Sciatic nerve (tissue), 2 donors: ENCODE measurements at regions not wholly inside any gene's neighbourhood (a gene's known extent, or its start where the extent isn't known, plus 50 kb on each side); places are given as distances from the start of the nearest gene placed in this dataset.
A peak's percentile ranks its signal among the peaks of the same experiment; 100 is the strongest.

Experiments used
- ATAC-seq: fragments of 200-7000 bp; cut with Tn5 transposase; one replicate; pipeline ENCODE4 v1.9.1; 2020; ENCODE audit warnings: mild to moderate bottlenecking, moderate library complexity
- DNase-seq: peaks from one replicate; pipeline ENCODE4 v3.0.0-alpha.2; 2020; ENCODE audit warnings: low spot score
- intact Hi-C: fragments of 100-400 bp; cut with DNase I; formaldehyde crosslinking; loops from one replicate; pipeline ENCODE4 v1.14.2; 2022
- donor health status: DM: no; HTN: no; CAD: no.
- donor health status: DM: no; HTN: no; CAD: no.

DNA sequence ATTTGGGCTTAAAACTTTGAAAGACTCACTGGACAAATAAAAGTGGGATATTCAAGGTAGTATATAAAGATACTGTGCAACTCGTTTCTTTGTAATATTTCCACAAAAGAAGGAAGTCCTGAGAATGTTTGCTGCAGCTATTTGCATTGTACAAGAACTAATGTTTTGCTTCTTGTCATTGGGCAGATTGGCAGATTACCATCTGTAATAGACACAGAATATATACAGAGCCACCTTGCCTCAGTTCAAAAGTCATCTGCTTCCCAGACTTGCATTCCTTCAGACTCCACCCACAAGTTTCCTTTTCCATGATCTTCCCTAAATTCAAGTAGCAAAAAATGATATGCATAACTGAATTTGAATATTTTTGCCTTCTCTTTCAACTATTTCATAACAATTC, 145.1 kb downstream of the EFNB2 start:
- intact Hi-C loops = no loop called here
- no peak for DNase-seq
- no peak for ATAC-seq

- ATAC-seq = peak; percentile 80
- intact Hi-C loops = no loop called here
- DNase-seq = no peak
Measured at GRCh38 chr13:106385654-106386053, 149.8 kb downstream of the EFNB2 start.

GRCh38 chr13:106384516-106384915, 150.9 kb downstream of the EFNB2 start:
- DNase-seq = no peak
- intact Hi-C loops = no loop called here
- ATAC-seq = no peak

GRCh38 chr13:106383791-106384190, 151.7 kb downstream of the EFNB2 start:
- DNase-seq (no peak), ATAC-seq (no peak)

DNA sequence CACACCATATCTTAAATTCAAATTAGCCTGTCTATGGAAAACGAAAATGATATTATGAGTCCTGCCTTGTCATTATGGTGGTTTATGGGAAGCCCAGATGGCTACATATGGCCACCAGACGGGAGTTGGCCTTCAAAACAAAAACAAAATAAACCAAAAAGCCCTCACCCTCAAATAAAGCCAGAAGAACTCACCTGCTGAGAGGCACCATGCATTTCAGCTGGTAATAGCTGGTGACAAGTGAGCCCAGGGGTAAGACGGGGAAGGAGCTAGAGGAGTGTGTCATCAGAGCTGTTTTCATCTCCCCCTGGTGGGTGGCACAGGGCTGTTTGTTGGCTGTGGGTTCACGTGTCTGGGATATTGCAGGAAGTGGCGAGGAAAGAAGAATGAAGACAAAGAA, 152.9 kb downstream of the EFNB2 start:
- no peak for DNase-seq
- intact Hi-C loops = no loop called here
- ATAC-seq = no peak

More at GRCh38 chr13:106383791-106384190, 151.7 kb downstream of the EFNB2 start:
- intact Hi-C loops = no loop called here

DNA sequence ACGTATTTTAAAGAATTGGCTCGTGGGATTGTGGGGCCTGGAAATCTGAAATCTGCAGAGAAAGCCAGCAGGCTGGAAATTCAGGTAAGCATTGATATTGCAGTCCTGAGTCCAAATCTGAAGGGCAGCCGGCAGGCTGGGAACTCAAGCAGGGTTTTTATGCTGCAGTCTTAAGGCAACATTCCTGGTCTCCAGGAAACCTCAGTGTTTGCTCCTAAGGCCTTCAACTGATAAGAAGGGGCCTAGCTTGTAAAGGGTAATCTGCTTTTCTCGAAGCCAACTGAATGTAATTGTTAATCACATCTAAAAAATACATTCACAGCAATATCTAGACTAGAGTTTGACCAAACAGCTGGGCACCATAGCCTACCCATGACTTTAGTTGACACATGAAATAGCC, 154.4 kb downstream of the EFNB2 start:
- intact Hi-C loops = no loop called here
- no peak for DNase-seq
- no peak for ATAC-seq

DNA sequence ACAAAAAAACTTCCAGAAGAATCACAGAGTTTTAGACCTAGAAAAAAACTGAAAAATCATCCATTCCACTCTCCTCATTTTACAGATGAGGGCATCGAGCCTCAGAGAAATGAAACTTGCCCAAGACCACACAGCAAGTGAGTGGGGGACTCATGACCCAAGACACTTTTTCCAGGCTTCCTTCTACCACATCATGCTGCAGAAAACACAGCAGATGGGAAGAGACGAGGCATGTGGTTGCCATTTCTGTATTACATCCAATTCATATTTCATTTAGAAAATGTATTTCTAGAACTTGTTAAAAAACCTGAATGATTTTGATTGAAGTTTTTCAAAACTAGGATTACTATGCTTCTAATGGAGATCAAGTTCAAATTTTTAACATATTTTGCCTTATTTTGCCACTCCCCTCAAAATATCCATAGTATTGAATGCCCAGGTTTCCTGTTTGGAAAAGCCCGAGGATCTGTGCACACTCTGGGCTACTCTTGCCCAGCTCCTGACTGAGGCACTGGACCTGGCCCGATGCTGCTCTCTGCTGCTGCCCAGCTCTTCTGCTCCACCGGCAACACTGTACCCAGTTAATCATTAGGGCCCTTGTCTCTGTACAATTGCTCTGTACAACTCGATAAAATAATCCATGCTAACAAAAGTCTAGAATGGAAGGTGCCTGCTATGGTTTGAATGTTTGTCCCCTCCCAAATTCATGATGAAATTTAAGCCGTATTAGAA, 157.4 kb downstream of the EFNB2 start:
- ATAC-seq = no peak
- intact Hi-C loops = no loop called here

GRCh38 chr13:106377341-106377740, 158.1 kb downstream of the EFNB2 start:
- no peak for DNase-seq
- intact Hi-C loops = no loop called here
- no peak for ATAC-seq

More for the DNA sequence above, 157.4 kb downstream of the EFNB2 start:
- DNase-seq = no peak

DNA sequence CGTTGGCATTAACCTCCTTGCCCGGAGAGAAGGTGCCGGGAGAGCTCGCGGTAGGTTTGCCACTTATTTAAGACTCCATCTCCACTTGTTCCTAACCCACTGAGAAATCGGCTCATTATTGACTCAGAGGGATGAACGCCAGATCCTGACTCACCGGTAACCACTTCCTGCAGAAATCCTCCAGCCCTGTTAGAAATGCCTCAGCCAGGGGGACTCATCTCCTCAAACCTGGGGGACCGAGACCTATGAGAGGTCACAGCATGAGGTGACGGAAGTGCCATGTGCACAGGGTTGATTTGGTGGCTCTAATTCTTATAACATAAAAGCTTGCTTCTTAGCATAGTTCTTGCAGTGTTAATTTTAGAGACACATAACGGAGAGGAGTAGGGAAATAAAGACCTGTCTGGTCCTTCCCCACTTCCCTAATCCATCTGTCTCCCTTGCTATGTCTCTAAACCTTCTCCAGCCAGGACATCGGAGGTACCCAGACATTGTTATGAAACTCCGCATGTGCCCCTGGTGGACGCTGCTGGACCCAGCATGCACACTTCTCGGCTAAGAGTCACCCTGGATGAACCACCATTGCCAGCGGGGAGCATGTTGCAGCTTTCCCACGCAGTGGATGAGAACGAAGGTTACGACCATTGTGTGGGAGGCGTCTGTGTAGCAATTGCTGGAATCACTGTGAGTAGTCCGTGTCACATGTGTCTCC, 158.9 kb downstream of the EFNB2 start:
- no peak for ATAC-seq
- no peak for DNase-seq
- intact Hi-C loops = no loop called here

DNA sequence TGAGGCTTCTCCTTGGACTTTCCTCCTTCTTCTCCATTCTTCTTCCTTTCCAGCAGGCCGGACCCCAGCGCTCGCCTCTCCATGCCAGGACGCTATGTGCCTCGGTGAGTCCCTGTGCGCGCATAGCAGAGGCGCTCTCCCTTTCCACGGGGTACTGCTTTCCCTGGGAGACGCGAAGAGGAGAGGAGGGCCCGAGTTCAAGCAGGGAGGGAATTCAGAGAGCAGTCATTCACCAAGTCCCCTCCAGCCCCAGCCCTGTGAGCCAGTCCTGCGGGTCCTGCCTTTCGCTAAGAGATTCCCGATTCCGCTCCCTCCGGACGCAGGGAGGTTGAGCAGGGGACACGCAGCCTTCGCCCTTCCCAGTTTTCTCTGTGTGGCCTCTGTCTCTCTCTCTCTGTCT, 160.4 kb downstream of the EFNB2 start:
- no peak for DNase-seq
- intact Hi-C loops = no loop called here
- no peak for ATAC-seq

- no peak for DNase-seq
- ATAC-seq = peak; percentile 19
- intact Hi-C loops = no loop called here
Measured at GRCh38 chr13:106374631-106375030, 160.8 kb downstream of the EFNB2 start.

GRCh38 chr13:106373989-106374572, 161.4 kb downstream of the EFNB2 start:
- no peak for DNase-seq
- intact Hi-C loops = no loop called here
- ATAC-seq = peak; percentile 82

- ATAC-seq (no peak), DNase-seq (no peak)
- intact Hi-C loops = no loop called here
Measured at GRCh38 chr13:106373304-106373988, 162.0 kb downstream of the EFNB2 start.

- DNase-seq (no peak), ATAC-seq (no peak)
- intact Hi-C loops = no loop called here
Measured at GRCh38 chr13:106372199-106373155, 163.0 kb downstream of the EFNB2 start.

DNA sequence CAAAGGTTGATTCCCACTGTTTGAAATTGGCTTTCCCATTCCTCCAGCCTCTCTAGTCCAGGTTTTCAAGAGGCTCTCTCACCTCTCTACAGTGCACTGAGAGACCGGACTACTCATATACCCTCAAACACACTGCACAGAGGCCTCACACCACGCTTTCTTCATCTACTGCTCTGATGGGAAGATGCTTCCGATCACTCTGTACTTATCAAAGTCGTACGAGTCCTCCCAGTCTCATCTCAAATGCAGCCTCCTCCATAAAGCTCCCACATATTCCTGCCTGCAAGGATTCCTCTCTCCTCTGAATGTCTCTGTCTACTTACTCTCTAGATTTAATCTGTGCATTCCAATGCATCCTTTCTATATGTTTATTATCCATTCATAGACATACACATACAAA, 164.4 kb downstream of the EFNB2 start:
- intact Hi-C loops = no loop called here
- DNase-seq (no peak), ATAC-seq (no peak)

DNA sequence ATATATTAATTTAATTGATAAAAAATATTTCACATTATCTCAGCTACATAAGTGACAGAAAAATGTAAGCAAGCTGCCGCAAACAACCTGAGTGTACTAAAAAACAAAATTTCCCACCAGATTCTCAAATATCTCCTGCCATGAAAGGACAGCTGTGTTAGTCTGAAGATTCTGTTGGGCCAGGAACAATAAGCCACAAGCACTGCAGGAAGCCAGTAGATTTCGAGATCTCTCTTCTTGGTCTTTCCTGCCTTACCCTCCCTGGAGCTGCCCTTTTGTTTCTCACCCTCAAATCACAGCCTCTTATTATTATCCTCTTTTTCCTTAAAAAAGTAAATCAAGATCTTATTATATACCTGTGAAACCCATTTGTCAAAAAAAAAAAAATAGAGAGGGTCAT, 165.6 kb downstream of the EFNB2 start:
- no peak for DNase-seq
- ATAC-seq = no peak
- intact Hi-C loops = no loop called here

- no peak for DNase-seq
- intact Hi-C loops = no loop called here
- ATAC-seq = no peak
Measured at GRCh38 chr13:106369091-106369490, 166.4 kb downstream of the EFNB2 start.

DNA sequence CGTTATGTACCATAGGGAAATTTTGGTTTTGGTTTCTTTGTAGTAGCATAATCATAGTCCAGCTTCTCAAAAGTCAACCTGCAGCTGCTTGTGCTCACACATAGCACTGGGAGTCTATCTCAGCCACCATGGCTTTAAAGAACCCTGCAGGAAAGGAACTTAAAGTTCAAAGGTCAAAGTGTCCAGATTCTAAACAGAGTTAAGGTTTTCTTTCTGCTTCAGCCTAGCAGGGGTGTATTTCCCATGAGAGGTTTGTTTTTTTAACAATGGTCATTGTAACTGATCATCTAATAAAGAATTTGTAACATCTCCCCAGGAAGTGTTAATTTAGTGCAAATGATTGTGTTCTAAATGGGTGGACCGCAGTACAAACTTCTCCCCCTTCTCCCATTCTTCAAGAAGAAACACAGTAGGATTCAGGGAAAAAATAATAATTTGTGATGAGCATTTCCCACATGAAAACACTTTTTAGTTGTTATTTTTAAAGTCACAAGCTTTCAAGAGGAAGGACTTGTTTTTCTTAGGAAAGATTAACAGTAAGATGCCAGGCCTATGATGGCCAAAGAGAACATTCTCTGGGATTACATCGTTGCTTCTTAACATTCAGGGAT, 168.0 kb downstream of the EFNB2 start:
- intact Hi-C loops = no loop called here
- DNase-seq (no peak), ATAC-seq (no peak)
